H1 (cell line): ENCODE measurements at regions not wholly inside any gene's neighbourhood (a gene's known extent, or its start where the extent isn't known, plus 50 kb on each side); places are given as distances from the start of the nearest gene placed in this dataset.

Experiments
- CTCF ChIA-PET: fragments of 300-600 bp; sonication (Branson Sonifier 250); formaldehyde crosslinking; loops from one replicate; lab custom pipeline; 2021; ENCODE audit not compliant: partially characterized antibody; lab: Charles Lee
- POLR2A ChIA-PET: fragments of 300-600 bp; sonication (Branson Sonifier 250); formaldehyde crosslinking; loops from one replicate; lab custom pipeline; 2021; ENCODE audit warnings: inconsistent platforms; ENCODE audit not compliant: partially characterized antibody; lab: Charles Lee
- DNase-seq, 2 experiments: peaks; one replicate each; pipeline versions ENCODE4 v3.0.0 to v3.0.0-alpha.2; 2010 to 2022; ENCODE audit warnings: low spot score in 2 of 2, low read depth in 1 of 2, mixed read lengths in 1 of 2
- FAIRE-seq: peaks from 2 replicates; lab custom pipeline; 2011; peaks lifted over from hg19 to GRCh38; lab: Jason Lieb, UNC
- H2AFZ ChIP-seq: 2 replicates; pipeline ENCODE4 v1.8.1; 2012; ENCODE audit warnings: low read length, inconsistent platforms
- H2AK5ac ChIP-seq: 2 replicates; pipeline ENCODE4 v1.6.1; 2013; ENCODE audit warnings: low read depth, low read length
- H2BK120ac ChIP-seq: replicated peaks from 2 replicates; pipeline ENCODE3; 2013; ENCODE audit warnings: low read depth, low read length, inconsistent platforms
- H2BK12ac ChIP-seq: 2 replicates; pipeline ENCODE4 v1.6.1; 2013; ENCODE audit warnings: low read depth, low read length
- H2BK15ac ChIP-seq: 2 replicates; pipeline ENCODE4 v1.6.1; 2013; ENCODE audit warnings: low read length
- H2BK20ac ChIP-seq: 2 replicates; pipeline ENCODE4 v1.6.1; 2013; ENCODE audit warnings: low read length
- H2BK5ac ChIP-seq: 2 replicates; pipeline ENCODE4 v1.6.1; 2013; ENCODE audit warnings: low read depth, low read length
- H3K14ac ChIP-seq: 2 replicates; pipeline ENCODE4 v1.6.1; 2013; ENCODE audit warnings: inconsistent platforms; ENCODE audit not compliant: insufficient read length
- H3K18ac ChIP-seq: 2 replicates; pipeline ENCODE4 v1.6.1; 2013; ENCODE audit warnings: low read length; ENCODE audit errors: extremely low read depth
- H3K23ac ChIP-seq: 2 replicates; pipeline ENCODE4 v1.6.1; 2013; ENCODE audit warnings: inconsistent platforms; ENCODE audit not compliant: insufficient read length
- H3K23me2 ChIP-seq: 2 replicates; pipeline ENCODE4 v1.6.1; 2013; ENCODE audit warnings: low read depth, low read length
- H3K27ac ChIP-seq: 2 replicates; pipeline ENCODE4 v1.6.1; 2011; ENCODE audit warnings: low read depth, low read length, inconsistent platforms
- H3K27me3 ChIP-seq, 4 experiments: replicated peaks in 1 of 4; 1 replicate in 1 of 4; 2 replicates in 3 of 4; pipeline versions ENCODE4 v1.6.1 to v1.8.1; 2011 to 2013; ENCODE audit warnings: low read length in 3 of 4, mild to moderate bottlenecking in 3 of 4, inconsistent platforms in 2 of 4, mixed read lengths in 2 of 4, moderate library complexity in 1 of 4; ENCODE audit not compliant: control insufficient read depth in 3 of 4, insufficient read depth in 3 of 4; ENCODE audit errors: extremely low read depth in 1 of 4
- H3K36me3 ChIP-seq, 4 experiments: 2 replicates each; pipeline versions ENCODE4 v1.6.1 to v1.8.1; 2011 to 2013; ENCODE audit warnings: mild to moderate bottlenecking in 4 of 4, low read length in 3 of 4, moderate library complexity in 2 of 4, control low read depth in 1 of 4, inconsistent platforms in 1 of 4; ENCODE audit not compliant: insufficient read depth in 4 of 4, control insufficient read depth in 2 of 4
- H3K4ac ChIP-seq: replicated peaks from 2 replicates; pipeline ENCODE3; 2013; ENCODE audit warnings: low read length, low read depth, mixed read lengths, inconsistent platforms; ENCODE audit not compliant: insufficient read length
- H3K4me1 ChIP-seq, 4 experiments: replicated peaks in 1 of 4; 1 replicate in 1 of 4; 2 replicates in 3 of 4; pipeline versions ENCODE4 v1.6.1 to v1.8.1; 2011 to 2013; ENCODE audit warnings: low read length in 3 of 4, inconsistent platforms in 2 of 4, mixed read lengths in 1 of 4; ENCODE audit not compliant: insufficient read depth in 4 of 4, control insufficient read depth in 3 of 4
- H3K4me2 ChIP-seq, 2 experiments: 2 replicates each; pipeline versions ENCODE4 v1.6.1 to v1.8.1; 2011 to 2013; ENCODE audit warnings: low read depth in 2 of 2, low read length in 2 of 2, control low read depth in 1 of 2, inconsistent platforms in 1 of 2, mild to moderate bottlenecking in 1 of 2; ENCODE audit not compliant: insufficient read depth in 1 of 2
- H3K4me3 ChIP-seq, 4 experiments: fragments of 200-600, 300-600 bp in 1 of 4; sonication (generic), shearing (Covaris generic), sonication (Bioruptor Twin) in 1 of 4; 2 replicates each; pipeline versions ENCODE4 v1.5.1 to v1.8.1; 2011 to 2016; ENCODE audit warnings: low read length in 4 of 4, low read depth in 3 of 4, control low read depth in 2 of 4, inconsistent platforms in 2 of 4, mild to moderate bottlenecking in 2 of 4, mixed read lengths in 1 of 4, moderate library complexity in 1 of 4; ENCODE audit not compliant: insufficient read depth in 2 of 4; ENCODE audit errors: extremely low read depth in 1 of 4
- H3K56ac ChIP-seq: replicated peaks from 2 replicates; pipeline ENCODE3; 2013; ENCODE audit warnings: low read depth, mild to moderate bottlenecking, mixed read lengths, low read length, inconsistent platforms; ENCODE audit not compliant: insufficient read length
- H3K79me1 ChIP-seq: 2 replicates; pipeline ENCODE4 v1.6.1; 2013; ENCODE audit warnings: low read depth, low read length, control low read depth
- H3K79me2 ChIP-seq, 2 experiments: 2 replicates each; pipeline versions ENCODE4 v1.6.1 to v1.8.1; 2012 to 2013; ENCODE audit warnings: low read length in 2 of 2, mild to moderate bottlenecking in 2 of 2, inconsistent platforms in 1 of 2; ENCODE audit not compliant: insufficient read depth in 2 of 2, control insufficient read depth in 1 of 2
- H3K9ac ChIP-seq, 4 experiments: replicated peaks in 1 of 4; 1 replicate in 1 of 4; 2 replicates in 3 of 4; pipeline versions ENCODE4 v1.6.1 to v1.8.1; 2011 to 2013; ENCODE audit warnings: low read depth in 3 of 4, low read length in 3 of 4, control low read depth in 2 of 4, mild to moderate bottlenecking in 2 of 4, moderate library complexity in 2 of 4, inconsistent platforms in 1 of 4; ENCODE audit errors: extremely low read depth in 1 of 4
- H3K9me3 ChIP-seq, 2 experiments: 2 replicates each; pipeline versions ENCODE4 v1.6.1 to v1.8.1; 2012 to 2013; ENCODE audit warnings: mild to moderate bottlenecking in 2 of 2, moderate library complexity in 2 of 2, control low read depth in 1 of 2, inconsistent platforms in 1 of 2, low read depth in 1 of 2, low read length in 1 of 2, mixed read lengths in 1 of 2; ENCODE audit not compliant: insufficient read depth in 2 of 2
- H4K20me1 ChIP-seq, 2 experiments: replicated peaks in 1 of 2; 2 replicates each; pipeline versions ENCODE3 to v1.8.1; 2011 to 2013; ENCODE audit warnings: inconsistent platforms in 2 of 2, low read length in 2 of 2, mild to moderate bottlenecking in 1 of 2; ENCODE audit not compliant: insufficient read depth in 2 of 2, control insufficient read depth in 1 of 2
- H4K5ac ChIP-seq: 2 replicates; pipeline ENCODE4 v1.6.1; 2013; ENCODE audit warnings: low read length, low read depth, mixed read lengths, inconsistent platforms; ENCODE audit not compliant: insufficient read length
- H4K8ac ChIP-seq: 2 replicates; pipeline ENCODE4 v1.8.0; 2013; ENCODE audit warnings: mild to moderate bottlenecking, moderate library complexity, low read length, inconsistent platforms; ENCODE audit not compliant: insufficient read depth; ENCODE audit errors: extremely low read depth
- H4K91ac ChIP-seq: replicated peaks from 2 replicates; pipeline ENCODE3; 2013; ENCODE audit warnings: low read length, mixed read lengths, inconsistent platforms; ENCODE audit not compliant: insufficient read length
- CTBP2 ChIP-seq: IDR thresholded peaks from 2 replicates; pipeline ENCODE4 v1.7.0; 2011; ENCODE audit warnings: borderline replicate concordance, mild to moderate bottlenecking, moderate library complexity, mixed read lengths, low read length; ENCODE audit not compliant: insufficient read depth, insufficient read length
- GABPA ChIP-seq: IDR thresholded peaks from 2 replicates; pipeline ENCODE4 v1.6.1; 2011; ENCODE audit warnings: mild to moderate bottlenecking, low read length, moderate library complexity, borderline replicate concordance; ENCODE audit not compliant: insufficient read depth
- PHF8 ChIP-seq: fragments of 200-600 bp; sonication (generic); conservative IDR thresholded peaks from 2 replicates; pipeline ENCODE4 v1.7.1; 2012; ENCODE audit warnings: low read depth, mild to moderate bottlenecking, inconsistent platforms, low read length, moderate library complexity
- POLR2AphosphoS5 ChIP-seq: IDR thresholded peaks from 2 replicates; pipeline ENCODE4 v1.6.1; 2011; ENCODE audit warnings: low read depth, low read length
- POU5F1 ChIP-seq: IDR thresholded peaks from 2 replicates; pipeline ENCODE4 v1.6.1; 2011; ENCODE audit warnings: low read depth, mild to moderate bottlenecking, low read length, moderate library complexity
- RBBP5 ChIP-seq: IDR thresholded peaks from 2 replicates; pipeline ENCODE4 v1.7.1; 2012; ENCODE audit warnings: low read depth, mild to moderate bottlenecking, inconsistent platforms, low read length, moderate library complexity, borderline replicate concordance
- RNF2 ChIP-seq: fragments of 200-900, 300-1000 bp; sonication (generic); IDR thresholded peaks from 2 replicates; pipeline ENCODE4 v1.7.1; 2016; ENCODE audit warnings: borderline replicate concordance, low read depth, mild to moderate bottlenecking, antibody characterized with exemption, low read length; ENCODE audit not compliant: poor library complexity, severe bottlenecking; ENCODE audit errors: missing control alignments
- TCF12 ChIP-seq: IDR thresholded peaks from 2 replicates; pipeline ENCODE4 v1.6.1; 2011; ENCODE audit warnings: low read depth, mild to moderate bottlenecking, low read length
- WGBS, 2 experiments: shearing (Covaris generic) in 1 of 2; methylation state at CpG; one replicate each; pipeline versions ENCODE4 v1.1.6 to v1.1.7; 2013 to 2015; ENCODE audit warnings: low lambda C conversion rate in 2 of 2, mixed read lengths in 2 of 2, inconsistent platforms in 1 of 2, low coverage in 1 of 2, missing lambda C conversion rate in 1 of 2; ENCODE audit not compliant: insufficient replicate concordance in 2 of 2, insufficient coverage in 1 of 2, insufficient read length in 1 of 2; ENCODE audit errors: extremely low coverage in 1 of 2, missing lambda C conversion rate in 1 of 2; 5-methylcytosine and 5-hydroxymethylcytosine counted together
- TF ChIP-seq, protein P1 (sequence below): IDR thresholded peaks from 2 replicates; pipeline ENCODE4 v1.6.1; 2011; ENCODE audit warnings: low read depth, mild to moderate bottlenecking, low read length; ENCODE audit not compliant: insufficient read depth
- TF ChIP-seq, protein P2 (sequence below), 3 experiments: IDR thresholded peaks; 1 replicate in 2 of 3; 2 replicates in 1 of 3; pipeline versions ENCODE4 v1.5.1 to v1.6.1; 2011; ENCODE audit warnings: low read length in 3 of 3, mild to moderate bottlenecking in 3 of 3, inconsistent platforms in 2 of 3, low read depth in 1 of 3, moderate library complexity in 1 of 3; ENCODE audit not compliant: insufficient read depth in 1 of 3; ENCODE audit errors: control extremely low read depth in 1 of 3

DNA sequence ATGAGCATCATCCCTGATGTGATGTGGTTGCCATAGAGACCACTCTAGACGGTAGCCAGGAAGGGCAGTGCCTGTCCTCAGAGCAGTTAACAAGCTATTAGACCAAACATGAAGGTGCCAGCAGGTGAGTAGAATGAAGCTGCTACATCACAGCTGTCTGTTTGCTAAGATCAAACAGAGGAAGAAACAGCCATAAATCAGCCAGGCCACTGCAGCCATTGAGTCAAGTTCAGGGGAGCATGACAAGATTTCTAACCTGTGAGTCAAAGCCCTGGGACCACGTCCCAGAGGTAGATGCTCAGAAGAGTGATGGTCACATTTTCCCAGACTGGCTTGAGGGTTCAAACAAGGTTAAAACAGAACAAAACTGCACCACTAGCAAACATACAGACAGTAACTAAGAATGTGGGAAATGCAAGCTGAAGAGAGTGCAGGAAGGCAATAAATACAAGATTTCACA is 450.6 kb upstream of the DAB1 start:
- Histone ChIP-seq H2BK120ac (no peak overlapping the region), H3K36me3 (no peaks in the 10 kb centered on the region), H4K5ac (no peak overlapping the region), H2BK15ac (no peak overlapping the region), H4K8ac (no peak overlapping the region), H3K4me3 (no peak overlapping the region), H3K4me2 (no peak overlapping the region), H3K23me2 (no peaks in the 10 kb centered on the region), H3K9ac (no peak overlapping the region), H3K23ac (no peak overlapping the region), H3K4ac (no peak overlapping the region), H3K27me3 (no peaks in the 10 kb centered on the region), H3K27ac (no peak overlapping the region), H2AFZ (no peak overlapping the region), H2BK5ac (no peak overlapping the region), H4K91ac (no peak overlapping the region), H3K14ac (no peak overlapping the region), H2AK5ac (no peak overlapping the region), H2BK20ac (no peak overlapping the region), H4K20me1 (no peaks in the 10 kb centered on the region), H3K56ac (no peak overlapping the region), H3K79me2 (no peaks in the 10 kb centered on the region; a peak in 1 of 4 replicates), H3K9me3 (no peaks in the 10 kb centered on the region), H2BK12ac (no peak overlapping the region), H3K4me1 (no peaks in the 10 kb centered on the region), H3K18ac (no peak overlapping the region), H3K79me1 (no peaks in the 10 kb centered on the region)
- 71% methylated on average over 2 of the region's 2 CpGs; no CpG with 5 or more reads in 1 of the 2 experiments for WGBS, 2 experiments
- ChIA-PET POLR2A (interaction anchor here (1.3 kb wide), 1 partner anchor 9 kb away, joined by 4 read pairs; no protein-coding TSS in a partner anchor), CTCF (interaction anchor here (1.0 to 1.4 kb wide), 4 partner anchors 13 to 162 kb away, joined by 3 to 6 read pairs (median 4); no protein-coding TSS in a partner anchor)
- FAIRE-seq: no peak
- DNase-seq: no peak
- TF ChIP-seq GABPA (no peak), RBBP5 (no peak), POU5F1 (no peak), RNF2 (no peak), CTBP2 (no peak), TCF12 (no peak), PHF8 (no peak), POLR2AphosphoS5 (no peak)
- TF ChIP-seq, protein P1, sequence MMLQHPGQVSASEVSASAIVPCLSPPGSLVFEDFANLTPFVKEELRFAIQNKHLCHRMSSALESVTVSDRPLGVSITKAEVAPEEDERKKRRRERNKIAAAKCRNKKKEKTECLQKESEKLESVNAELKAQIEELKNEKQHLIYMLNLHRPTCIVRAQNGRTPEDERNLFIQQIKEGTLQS: no peak
- TF ChIP-seq, protein P2, sequence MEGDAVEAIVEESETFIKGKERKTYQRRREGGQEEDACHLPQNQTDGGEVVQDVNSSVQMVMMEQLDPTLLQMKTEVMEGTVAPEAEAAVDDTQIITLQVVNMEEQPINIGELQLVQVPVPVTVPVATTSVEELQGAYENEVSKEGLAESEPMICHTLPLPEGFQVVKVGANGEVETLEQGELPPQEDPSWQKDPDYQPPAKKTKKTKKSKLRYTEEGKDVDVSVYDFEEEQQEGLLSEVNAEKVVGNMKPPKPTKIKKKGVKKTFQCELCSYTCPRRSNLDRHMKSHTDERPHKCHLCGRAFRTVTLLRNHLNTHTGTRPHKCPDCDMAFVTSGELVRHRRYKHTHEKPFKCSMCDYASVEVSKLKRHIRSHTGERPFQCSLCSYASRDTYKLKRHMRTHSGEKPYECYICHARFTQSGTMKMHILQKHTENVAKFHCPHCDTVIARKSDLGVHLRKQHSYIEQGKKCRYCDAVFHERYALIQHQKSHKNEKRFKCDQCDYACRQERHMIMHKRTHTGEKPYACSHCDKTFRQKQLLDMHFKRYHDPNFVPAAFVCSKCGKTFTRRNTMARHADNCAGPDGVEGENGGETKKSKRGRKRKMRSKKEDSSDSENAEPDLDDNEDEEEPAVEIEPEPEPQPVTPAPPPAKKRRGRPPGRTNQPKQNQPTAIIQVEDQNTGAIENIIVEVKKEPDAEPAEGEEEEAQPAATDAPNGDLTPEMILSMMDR (IDR thresholded peaks at IDR 0.05; ENCODE audit: control extremely low read depth in 1 of 3, insufficient read depth in 1 of 3, low read depth in 1 of 3, low read length in 3 of 3): no peak
